Glutamatergic neuron (in vitro differentiated cells): ENCODE measurements at regions not wholly inside any gene's neighbourhood (a gene's known extent, or its start where the extent isn't known, plus 50 kb on each side); places are given as distances from the start of the nearest gene placed in this dataset.

Source experiments
- DNase-seq: peaks from one replicate; pipeline ENCODE4 v3.0.0; 2022
- H3K27ac Mint-ChIP-seq: one replicate; pipeline ENCODE4 v1.8.0; 2020; ENCODE audit warnings: mild to moderate bottlenecking, mixed read lengths, inconsistent platforms; ENCODE audit not compliant: unreplicated experiment
- H3K27me3 Mint-ChIP-seq: one replicate; pipeline ENCODE4 v1.8.0; 2020; ENCODE audit warnings: mild to moderate bottlenecking, moderate library complexity, mixed read lengths, inconsistent platforms; ENCODE audit not compliant: unreplicated experiment
- H3K36me3 Mint-ChIP-seq: one replicate; pipeline ENCODE4 v1.8.0; 2020; ENCODE audit warnings: mild to moderate bottlenecking, mixed read lengths, inconsistent platforms; ENCODE audit not compliant: unreplicated experiment
- H3K4me1 Mint-ChIP-seq: one replicate; pipeline ENCODE4 v1.8.0; 2020; ENCODE audit warnings: mild to moderate bottlenecking, low read depth, mixed read lengths, inconsistent platforms; ENCODE audit not compliant: unreplicated experiment
- H3K4me3 Mint-ChIP-seq: one replicate; pipeline ENCODE4 v1.8.0; 2020; ENCODE audit warnings: mild to moderate bottlenecking, mixed read lengths, inconsistent platforms; ENCODE audit not compliant: unreplicated experiment
- H3K9me3 Mint-ChIP-seq: one replicate; pipeline ENCODE4 v1.8.0; 2020; ENCODE audit warnings: mild to moderate bottlenecking, moderate library complexity, mixed read lengths, inconsistent platforms; ENCODE audit not compliant: unreplicated experiment
- TF ChIP-seq, protein P1 (sequence below): fragments of 200-600 bp; sonication (generic); IDR thresholded peaks from one replicate; pipeline ENCODE4 v1.5.0; 2021; ENCODE audit not compliant: partially characterized antibody, unreplicated experiment

DNA sequence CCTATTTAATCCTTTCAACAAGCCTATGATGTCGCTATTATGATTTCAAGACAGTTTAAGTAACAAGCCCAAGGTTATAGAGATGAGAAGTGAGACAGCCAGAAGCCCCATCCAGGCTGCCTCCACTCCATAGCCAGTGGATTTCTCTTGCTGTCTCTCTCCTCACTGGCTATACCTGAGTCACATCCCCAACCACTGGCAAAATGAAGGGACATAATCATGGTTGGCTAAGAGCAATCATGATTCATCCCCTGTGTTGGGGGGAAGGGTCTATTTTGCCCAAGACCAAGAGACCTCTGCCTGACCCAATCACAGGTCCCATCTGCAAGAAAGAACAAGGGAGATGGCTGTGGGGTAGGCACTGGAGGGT is 334.9 kb upstream of the GATB start:
- Mint-ChIP-seq H3K9me3 (peaks cover under 1% of the 10 kb centered on the region), H3K27ac (no peak overlapping the region), H3K27me3 (peaks cover 5% of the 10 kb centered on the region), H3K36me3 (no peaks in the 10 kb centered on the region), H3K4me1 (peaks cover 1% of the 10 kb centered on the region), H3K4me3 (no peak overlapping the region)
- no peak for DNase-seq
- TF ChIP-seq, protein P1, sequence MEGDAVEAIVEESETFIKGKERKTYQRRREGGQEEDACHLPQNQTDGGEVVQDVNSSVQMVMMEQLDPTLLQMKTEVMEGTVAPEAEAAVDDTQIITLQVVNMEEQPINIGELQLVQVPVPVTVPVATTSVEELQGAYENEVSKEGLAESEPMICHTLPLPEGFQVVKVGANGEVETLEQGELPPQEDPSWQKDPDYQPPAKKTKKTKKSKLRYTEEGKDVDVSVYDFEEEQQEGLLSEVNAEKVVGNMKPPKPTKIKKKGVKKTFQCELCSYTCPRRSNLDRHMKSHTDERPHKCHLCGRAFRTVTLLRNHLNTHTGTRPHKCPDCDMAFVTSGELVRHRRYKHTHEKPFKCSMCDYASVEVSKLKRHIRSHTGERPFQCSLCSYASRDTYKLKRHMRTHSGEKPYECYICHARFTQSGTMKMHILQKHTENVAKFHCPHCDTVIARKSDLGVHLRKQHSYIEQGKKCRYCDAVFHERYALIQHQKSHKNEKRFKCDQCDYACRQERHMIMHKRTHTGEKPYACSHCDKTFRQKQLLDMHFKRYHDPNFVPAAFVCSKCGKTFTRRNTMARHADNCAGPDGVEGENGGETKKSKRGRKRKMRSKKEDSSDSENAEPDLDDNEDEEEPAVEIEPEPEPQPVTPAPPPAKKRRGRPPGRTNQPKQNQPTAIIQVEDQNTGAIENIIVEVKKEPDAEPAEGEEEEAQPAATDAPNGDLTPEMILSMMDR = no peak

DNA sequence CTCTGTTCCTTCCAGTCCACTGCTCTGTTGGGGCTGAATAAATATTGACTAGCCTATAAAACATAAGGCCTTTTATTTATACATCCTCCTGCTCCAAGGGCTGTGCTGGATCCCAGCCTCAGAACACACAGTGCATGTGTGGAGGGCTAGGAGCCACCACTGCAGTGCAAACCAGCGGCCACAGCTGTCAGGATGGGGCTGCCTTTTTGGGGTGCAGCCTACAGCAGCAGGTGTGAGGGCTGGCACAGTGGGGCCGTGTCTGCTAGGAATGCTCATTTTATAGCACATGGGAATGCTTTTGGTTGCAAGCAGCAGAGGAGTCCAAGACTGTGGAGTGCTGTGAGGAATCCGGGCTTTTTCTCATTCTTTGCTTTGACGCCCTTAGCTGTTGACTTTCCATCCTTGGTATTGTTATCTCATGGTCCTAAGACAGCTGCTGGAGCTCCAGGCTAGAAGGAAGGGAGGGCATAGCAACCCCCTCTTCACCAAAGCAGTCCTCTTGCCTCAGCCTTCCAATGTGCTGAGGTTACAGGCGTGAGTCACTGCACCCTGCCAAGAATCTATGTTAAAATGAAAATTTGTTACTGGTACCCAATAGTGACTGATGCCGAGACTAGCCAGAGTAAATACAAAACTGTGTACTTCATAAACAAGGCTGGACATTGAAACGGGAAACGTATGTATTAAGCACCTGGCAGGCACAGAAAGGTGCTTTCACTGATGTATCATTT is 334.3 kb upstream of the GATB start:
- TF ChIP-seq, protein P1 = no peak
- DNase-seq = no peak
- Mint-ChIP-seq H3K27ac (no peak overlapping the region), H3K36me3 (no peaks in the 10 kb centered on the region), H3K9me3 (no peaks in the 10 kb centered on the region), H3K27me3 (peaks cover 5% of the 10 kb centered on the region), H3K4me1 (peaks cover 1% of the 10 kb centered on the region), H3K4me3 (no peak overlapping the region)

DNA sequence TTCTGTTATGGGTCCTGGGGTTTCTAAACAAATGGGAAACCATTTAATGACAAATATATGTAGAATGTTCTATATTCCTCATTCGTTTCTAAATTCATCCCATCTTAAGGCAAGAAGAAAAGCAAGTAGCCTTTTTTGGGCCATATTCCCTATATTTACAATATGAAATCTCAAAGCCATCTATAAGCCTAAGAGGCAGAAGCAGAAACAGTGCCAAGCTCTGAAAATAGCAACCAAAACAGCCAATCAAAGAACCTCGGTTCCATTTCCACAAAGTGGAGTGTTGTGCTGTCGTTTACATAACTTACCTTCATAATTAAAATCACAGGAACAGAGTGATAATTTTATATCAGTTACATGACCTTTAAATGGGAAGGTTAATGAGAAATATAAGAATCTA is 330.6 kb upstream of the GATB start:
- Mint-ChIP-seq H3K4me1 (peaks cover 1% of the 10 kb centered on the region), H3K27ac (no peak overlapping the region), H3K36me3 (no peaks in the 10 kb centered on the region), H3K27me3 (no peaks in the 10 kb centered on the region), H3K4me3 (no peak overlapping the region), H3K9me3 (peaks cover 3% of the 10 kb centered on the region)
- TF ChIP-seq, protein P1 = no peak
- DNase-seq = no peak

DNA sequence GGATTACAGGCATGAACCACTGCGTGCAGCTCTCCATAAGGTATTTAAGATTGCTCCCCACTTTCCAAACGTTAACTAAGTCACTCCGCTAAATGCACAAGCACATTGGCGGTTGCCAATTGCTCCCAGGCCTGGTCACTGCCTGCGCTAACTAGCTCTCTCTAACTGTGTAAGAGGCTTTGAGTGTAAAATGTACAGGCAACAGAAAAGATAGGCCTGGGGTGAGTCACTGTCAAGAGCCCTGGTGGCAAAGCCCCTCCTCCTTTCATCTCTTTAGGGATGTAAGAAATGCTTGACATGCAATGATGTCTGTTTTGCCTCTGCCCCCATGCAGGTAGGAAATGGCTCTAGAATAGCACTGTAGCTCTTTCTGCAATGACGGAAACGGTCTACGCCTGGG is 329.7 kb upstream of the GATB start:
- Mint-ChIP-seq H3K27me3 (no peaks in the 10 kb centered on the region), H3K4me1 (no peaks in the 10 kb centered on the region), H3K4me3 (no peak overlapping the region), H3K9me3 (peaks cover 3% of the 10 kb centered on the region), H3K36me3 (no peaks in the 10 kb centered on the region), H3K27ac (no peak overlapping the region)
- no peak for DNase-seq
- TF ChIP-seq, protein P1 = no peak

DNA sequence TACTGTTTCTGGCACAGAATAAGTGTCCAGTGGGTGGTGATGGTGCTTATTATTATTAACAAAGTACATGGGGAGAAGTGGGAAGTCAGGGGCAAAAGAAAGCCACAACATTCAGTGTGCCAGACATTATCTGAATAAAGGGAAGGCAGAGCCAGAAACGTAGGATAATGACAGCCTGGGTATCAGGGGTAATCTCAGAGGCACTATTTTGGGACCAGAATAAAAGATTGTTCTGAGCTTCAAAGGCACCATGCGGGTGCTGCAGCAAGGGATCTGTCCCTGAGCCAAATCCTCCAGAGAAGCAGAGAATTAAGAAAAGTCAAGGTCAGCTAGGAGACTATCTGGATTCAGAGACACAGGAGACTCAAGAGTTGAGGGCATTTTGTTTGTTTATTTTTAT is 328.8 kb upstream of the GATB start:
- no peaks in the 10 kb centered on the region for H3K36me3 Mint-ChIP-seq
- TF ChIP-seq, protein P1 = no peak
- H3K4me1 Mint-ChIP-seq = no peaks in the 10 kb centered on the region
- H3K4me3 Mint-ChIP-seq = no peak overlapping the region
- no peaks in the 10 kb centered on the region for H3K27me3 Mint-ChIP-seq
- no peak for DNase-seq
- H3K27ac Mint-ChIP-seq = no peak overlapping the region
- H3K9me3 Mint-ChIP-seq = peaks cover 3% of the 10 kb centered on the region
